ENCODE measurements at regions not wholly inside any gene's neighbourhood (a gene's known extent, or its start where the extent isn't known, plus 50 kb on each side); places are given as distances from the start of the nearest gene placed in this dataset.

DNA sequence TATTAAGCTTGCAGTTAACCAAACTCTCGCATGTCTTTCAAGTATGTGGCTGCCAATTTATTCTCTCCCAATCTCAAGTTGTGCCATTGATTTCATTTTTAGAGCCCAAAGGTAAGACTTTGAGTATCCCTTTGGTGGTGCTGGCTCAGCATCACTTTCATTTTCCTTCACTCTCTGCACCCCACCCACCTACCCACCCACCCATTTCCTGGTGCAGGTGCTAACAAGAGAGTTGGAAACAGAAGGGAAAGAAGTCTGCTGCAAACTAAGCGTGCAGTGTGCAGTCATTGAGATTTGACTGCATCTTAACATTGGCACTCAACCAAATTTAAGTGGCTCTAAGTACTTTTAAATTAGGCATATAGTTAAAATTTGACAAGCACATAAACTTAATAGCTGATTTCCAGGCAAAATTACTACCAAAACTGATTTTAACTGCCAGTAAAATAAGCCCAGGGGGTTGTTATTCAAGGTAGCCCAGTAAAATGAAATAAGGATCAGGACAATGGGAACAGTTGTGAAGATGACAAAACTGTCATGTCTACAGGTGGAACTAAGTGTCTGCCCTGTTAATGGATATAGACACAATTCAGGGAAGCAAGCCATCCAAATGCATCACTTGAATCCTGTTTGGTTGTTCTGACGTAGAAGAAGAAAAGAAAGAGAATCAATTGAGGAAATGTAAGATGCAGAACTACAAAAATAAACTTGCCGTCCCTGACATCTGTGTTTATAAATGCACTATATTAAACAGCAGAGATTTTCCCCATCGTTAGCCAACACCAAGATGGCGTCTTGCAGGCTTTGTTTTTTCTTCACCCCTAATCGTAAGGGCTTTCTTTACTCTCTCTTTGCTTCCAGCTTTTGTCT is 184.2 kb downstream of the KDR start:
- CTCF ChIA-PET, result no interaction called here
- H3K4me1 Mint-ChIP-seq, result peaks cover 44% of the 10 kb centered on the region
- H3K27me3 Mint-ChIP-seq, result no peaks in the 10 kb centered on the region
- peak; percentile 35 for DNase-seq
- POLR2A ChIA-PET, result no interaction called here
- H3K4me3 Mint-ChIP-seq, result peak overlapping the region; percentile 22
- H3K36me3 Mint-ChIP-seq (ENCODE audit: low read depth), result peaks cover 4% of the 10 kb centered on the region
- no peaks in the 10 kb centered on the region for H3K9me3 Mint-ChIP-seq
- H3K27ac Mint-ChIP-seq, result peak overlapping the region; percentile 86

GRCh38 chr4:54937501-54937900 is 187.9 kb downstream of the KDR start:
- no peak for DNase-seq
- Mint-ChIP-seq H3K9me3 (no peaks in the 10 kb centered on the region), H3K4me1 (peaks cover 28% of the 10 kb centered on the region), H3K4me3 (no peak overlapping the region), H3K27me3 (peaks cover 2% of the 10 kb centered on the region), H3K27ac (no peak overlapping the region), H3K36me3 (ENCODE audit: low read depth) (no peaks in the 10 kb centered on the region)
- ChIA-PET CTCF (no interaction called here), POLR2A (no interaction called here)

DNA sequence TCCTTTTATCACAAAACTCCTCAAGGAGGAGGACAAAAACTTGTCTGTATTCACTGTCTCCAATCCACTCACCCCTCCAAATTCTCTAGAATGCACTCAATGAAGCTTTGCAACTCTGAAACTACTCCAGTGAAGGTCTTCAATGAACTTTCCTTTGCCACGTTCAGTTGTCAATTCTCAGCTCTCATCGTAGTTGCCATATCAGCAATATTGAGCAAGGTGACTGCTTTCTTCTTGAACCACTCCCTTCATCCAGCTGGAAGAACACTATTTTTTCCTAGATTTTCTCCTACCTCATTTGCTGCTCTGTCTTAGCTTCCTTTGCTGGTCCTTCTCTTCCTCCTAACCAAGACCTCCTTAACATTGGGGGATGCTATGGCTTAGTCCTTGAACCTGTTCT is 191.8 kb downstream of the KDR start:
- H3K4me1 Mint-ChIP-seq, result peaks cover 4% of the 10 kb centered on the region
- no peak overlapping the region for H3K27ac Mint-ChIP-seq
- ChIA-PET CTCF (interaction anchor here (0.5 kb wide), 1 partner anchor 1619 kb away, joined by 3 read pairs; no protein-coding TSS in a partner anchor), POLR2A (no interaction called here)
- no peak for DNase-seq
- H3K27me3 Mint-ChIP-seq, result peaks cover 2% of the 10 kb centered on the region
- H3K9me3 Mint-ChIP-seq, result no peaks in the 10 kb centered on the region
- no peaks in the 10 kb centered on the region for H3K36me3 Mint-ChIP-seq (ENCODE audit: low read depth)
- H3K4me3 Mint-ChIP-seq, result no peak overlapping the region

- H3K9me3 Mint-ChIP-seq, result no peaks in the 10 kb centered on the region
- ChIA-PET POLR2A (no interaction called here), CTCF (interaction anchor here (1.1 kb wide), 1 partner anchor 16 kb away, joined by 3 read pairs; no protein-coding TSS in a partner anchor)
- H3K4me1 Mint-ChIP-seq, result no peaks in the 10 kb centered on the region
- no peak overlapping the region for H3K27ac Mint-ChIP-seq
- no peaks in the 10 kb centered on the region for H3K36me3 Mint-ChIP-seq (ENCODE audit: low read depth)
- no peaks in the 10 kb centered on the region for H3K27me3 Mint-ChIP-seq
- no peak for DNase-seq
- no peak overlapping the region for H3K4me3 Mint-ChIP-seq
Observed at GRCh38 chr4:54930226-54930625, 195.2 kb downstream of the KDR start.

DNA sequence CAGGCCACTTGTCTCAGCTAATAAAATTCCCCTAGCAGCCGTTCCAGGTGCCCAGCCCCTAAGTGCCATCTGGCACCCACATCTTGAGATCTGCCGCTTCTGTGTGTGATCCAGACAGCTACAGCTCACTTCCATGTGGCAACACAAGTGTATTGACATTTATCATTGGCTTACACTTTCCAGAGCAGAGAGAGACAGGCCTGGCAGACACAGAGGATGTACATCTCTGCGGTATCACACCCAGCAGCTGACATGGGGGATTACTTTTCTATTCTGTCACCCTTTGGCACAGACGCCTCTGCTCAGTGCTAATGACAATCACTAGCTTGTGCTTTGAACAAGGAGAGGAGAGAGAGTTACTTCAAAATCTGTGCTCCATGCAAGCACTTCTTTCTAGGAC is 195.9 kb downstream of the KDR start:
- H3K36me3 Mint-ChIP-seq (ENCODE audit: low read depth), result no peaks in the 10 kb centered on the region
- ChIA-PET POLR2A (no interaction called here), CTCF (no interaction called here)
- no peak overlapping the region for H3K4me3 Mint-ChIP-seq
- no peaks in the 10 kb centered on the region for H3K27me3 Mint-ChIP-seq
- no peak for DNase-seq
- no peaks in the 10 kb centered on the region for H3K4me1 Mint-ChIP-seq
- no peaks in the 10 kb centered on the region for H3K9me3 Mint-ChIP-seq
- no peak overlapping the region for H3K27ac Mint-ChIP-seq

GRCh38 chr4:54924891-54925290 is 200.5 kb downstream of the KDR start:
- H3K27me3 Mint-ChIP-seq, result no peaks in the 10 kb centered on the region
- H3K4me1 Mint-ChIP-seq, result no peaks in the 10 kb centered on the region
- POLR2A ChIA-PET, result no interaction called here
- H3K36me3 Mint-ChIP-seq (ENCODE audit: low read depth), result no peaks in the 10 kb centered on the region
- CTCF ChIA-PET, result no interaction called here
- peaks cover 3% of the 10 kb centered on the region for H3K9me3 Mint-ChIP-seq
- no peak for DNase-seq
- H3K4me3 Mint-ChIP-seq, result no peak overlapping the region
- no peak overlapping the region for H3K27ac Mint-ChIP-seq

- Mint-ChIP-seq H3K4me3 (no peak overlapping the region), H3K27me3 (no peaks in the 10 kb centered on the region), H3K36me3 (ENCODE audit: low read depth) (no peaks in the 10 kb centered on the region), H3K27ac (no peak overlapping the region), H3K9me3 (no peaks in the 10 kb centered on the region), H3K4me1 (no peaks in the 10 kb centered on the region)
- ChIA-PET POLR2A (no interaction called here), CTCF (no interaction called here)
- no peak for DNase-seq
Observed at GRCh38 chr4:54915276-54915675, 210.1 kb downstream of the KDR start.

DNA sequence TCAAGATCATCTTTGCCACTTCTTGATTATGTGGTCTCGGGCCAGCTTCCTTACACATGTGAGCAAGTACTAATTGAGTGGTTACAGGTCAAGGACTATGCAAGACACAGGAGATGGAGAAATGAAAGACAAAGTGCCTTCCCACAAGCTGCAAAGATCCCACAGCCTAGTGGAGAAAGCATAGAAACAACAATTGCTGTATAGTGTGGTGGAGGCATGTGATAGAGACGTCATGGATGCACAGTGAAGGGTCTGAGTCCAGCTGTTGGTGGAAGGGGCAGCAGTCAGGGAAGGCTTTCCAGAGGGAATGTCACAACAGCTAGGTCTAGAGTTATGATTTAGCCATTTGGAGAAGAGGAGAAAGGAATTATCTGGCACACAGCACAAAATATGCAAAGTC is 210.6 kb downstream of the KDR start:
- POLR2A ChIA-PET, result no interaction called here
- no peaks in the 10 kb centered on the region for H3K9me3 Mint-ChIP-seq
- no peaks in the 10 kb centered on the region for H3K27me3 Mint-ChIP-seq
- H3K36me3 Mint-ChIP-seq (ENCODE audit: low read depth), result no peaks in the 10 kb centered on the region
- CTCF ChIA-PET, result no interaction called here
- no peak overlapping the region for H3K4me3 Mint-ChIP-seq
- no peak overlapping the region for H3K27ac Mint-ChIP-seq
- no peak for DNase-seq
- H3K4me1 Mint-ChIP-seq, result peaks cover 2% of the 10 kb centered on the region

- ChIA-PET POLR2A (no interaction called here), CTCF (no interaction called here)
- Mint-ChIP-seq H3K27me3 (no peaks in the 10 kb centered on the region), H3K36me3 (ENCODE audit: low read depth) (no peaks in the 10 kb centered on the region), H3K9me3 (no peaks in the 10 kb centered on the region), H3K27ac (no peak overlapping the region), H3K4me1 (peaks cover 2% of the 10 kb centered on the region), H3K4me3 (no peak overlapping the region)
- no peak for DNase-seq
Observed at GRCh38 chr4:54913751-54914526, 211.5 kb downstream of the KDR start.

GRCh38 chr4:54912155-54912554 is 213.2 kb downstream of the KDR start:
- DNase-seq, result no peak
- ChIA-PET POLR2A (no interaction called here), CTCF (no interaction called here)
- Mint-ChIP-seq H3K4me1 (peaks cover 2% of the 10 kb centered on the region), H3K36me3 (ENCODE audit: low read depth) (no peaks in the 10 kb centered on the region), H3K27me3 (no peaks in the 10 kb centered on the region), H3K4me3 (no peak overlapping the region), H3K27ac (no peak overlapping the region), H3K9me3 (no peaks in the 10 kb centered on the region)

GRCh38 chr4:54909961-54910360 is 215.4 kb downstream of the KDR start:
- ChIA-PET CTCF (interaction anchor here (0.5 to 0.7 kb wide), 2 partner anchors 55 to 467 kb away, joined by 3 read pairs; no protein-coding TSS in a partner anchor), POLR2A (no interaction called here)
- no peak overlapping the region for H3K4me3 Mint-ChIP-seq
- H3K36me3 Mint-ChIP-seq (ENCODE audit: low read depth), result no peaks in the 10 kb centered on the region
- H3K27me3 Mint-ChIP-seq, result no peaks in the 10 kb centered on the region
- DNase-seq, result no peak
- no peak overlapping the region for H3K27ac Mint-ChIP-seq
- peaks cover 2% of the 10 kb centered on the region for H3K4me1 Mint-ChIP-seq
- H3K9me3 Mint-ChIP-seq, result peaks cover 6% of the 10 kb centered on the region

- peaks cover 2% of the 10 kb centered on the region for H3K4me1 Mint-ChIP-seq
- peaks cover 6% of the 10 kb centered on the region for H3K9me3 Mint-ChIP-seq
- H3K4me3 Mint-ChIP-seq, result no peak overlapping the region
- ChIA-PET POLR2A (no interaction called here), CTCF (interaction anchor here (0.6 kb wide), 1 partner anchor 1349 kb away, joined by 3 read pairs; no protein-coding TSS in a partner anchor)
- H3K36me3 Mint-ChIP-seq (ENCODE audit: low read depth), result no peaks in the 10 kb centered on the region
- H3K27ac Mint-ChIP-seq, result no peak overlapping the region
- no peaks in the 10 kb centered on the region for H3K27me3 Mint-ChIP-seq
- no peak for DNase-seq
Observed at GRCh38 chr4:54908763-54909162, 216.6 kb downstream of the KDR start.

DNA sequence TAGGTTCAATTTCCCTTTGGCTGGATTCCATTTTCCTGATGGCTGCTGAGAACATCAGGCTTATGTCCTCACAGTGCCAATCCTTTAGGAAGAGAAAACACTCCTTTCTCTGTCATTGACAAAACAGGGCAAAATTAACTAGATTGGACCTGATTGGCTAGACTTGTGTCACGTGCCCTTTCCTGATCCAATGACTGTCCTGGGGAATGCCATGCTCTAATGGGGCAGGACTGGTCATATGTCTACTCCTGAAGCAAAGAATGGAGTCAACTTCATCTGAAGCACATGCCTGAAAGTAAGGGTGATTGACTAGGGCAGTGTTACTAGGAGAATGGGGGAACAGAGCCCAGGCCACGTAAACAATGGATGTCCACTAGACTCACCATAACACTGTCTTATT is 220.4 kb downstream of the KDR start:
- Mint-ChIP-seq H3K36me3 (ENCODE audit: low read depth) (no peaks in the 10 kb centered on the region), H3K27ac (no peak overlapping the region), H3K9me3 (peaks cover 6% of the 10 kb centered on the region), H3K4me1 (no peaks in the 10 kb centered on the region), H3K27me3 (no peaks in the 10 kb centered on the region), H3K4me3 (no peak overlapping the region)
- no peak for DNase-seq
- CTCF ChIA-PET, result no interaction called here
- POLR2A ChIA-PET, result no interaction called here

Measured in activated CD4-positive, alpha-beta T cell treated with anti-CD3 and anti-CD28 coated beads, Interleukin-2, amount 10 ng/mL, durations not matched to agents 7 days and 5 days (primary cell).